Adrenal gland (tissue), 9 donors: ENCODE measurements at regions not wholly inside any gene's neighbourhood (a gene's known extent, or its start where the extent isn't known, plus 50 kb on each side); places are given as distances from the start of the nearest gene placed in this dataset.

Source experiments
- DNase-seq, 7 donors: peaks; one replicate each; pipeline ENCODE4 v3.0.0-alpha.2; 2019 to 2020
- H3K27ac ChIP-seq, 5 donors: fragments of 200-600 bp; sonication (generic) in 4 of 5; 1 replicate in 3 of 5; 2 replicates in 2 of 5; pipeline versions ENCODE4 v1.5.1 to v1.8.0; 2016 to 2020; ENCODE audit warnings: mild to moderate bottlenecking in 1 of 5
- H3K27me3 ChIP-seq: fragments of 200-600 bp; 2 replicates; pipeline ENCODE4 v1.8.0; 2021
- H3K36me3 ChIP-seq, 2 donors: fragments of 200-600 bp; replicated peaks in 1 of 2; 1 replicate in 1 of 2; 2 replicates in 1 of 2; pipeline versions ENCODE4 v1.5.1 to v1.8.0; 2018 to 2022
- H3K4me1 ChIP-seq, 2 donors: fragments of 200-600 bp; replicated peaks in 1 of 2; 1 replicate in 1 of 2; 2 replicates in 1 of 2; pipeline versions ENCODE4 v1.5.1 to v1.8.0; 2018 to 2021
- H3K4me3 ChIP-seq, 4 donors: fragments of 200-600 bp; sonication (generic) in 3 of 4; one replicate each; pipeline ENCODE4 v1.5.1; 2016 to 2018
- H3K9me3 ChIP-seq, 3 donors: fragments of 200-600 bp; sonication (generic) in 1 of 3; replicated peaks in 1 of 3; 1 replicate in 2 of 3; 2 replicates in 1 of 3; pipeline versions ENCODE4 v1.5.1 to v1.8.0; 2016 to 2021
- CTCF ChIP-seq, 6 experiments: fragments of 450-650 bp in 4 of 6; fragments of 200-600 bp in 2 of 6; sonication (generic) in 1 of 6; IDR thresholded peaks; 1 replicate in 5 of 6; 2 replicates in 1 of 6; pipeline versions ENCODE4 v1.5.1 to v1.8.0; 2016 to 2021; ENCODE audit warnings: antibody characterized with exemption in 6 of 6, mild to moderate bottlenecking in 2 of 6, moderate library complexity in 1 of 6
- POLR2A ChIP-seq, 2 donors: fragments of 450-650 bp; IDR thresholded peaks; one replicate each; pipeline ENCODE4 v1.6.1; 2017; ENCODE audit warnings: antibody characterized with exemption in 2 of 2, mild to moderate bottlenecking in 2 of 2, moderate library complexity in 1 of 2
- WGBS, 4 donors: extraction: QIAGEN DNeasy Blood & Tissue Kit in 2 of 4; methylation state at CpG; one replicate each; pipeline versions ENCODE4 v1.1.5 to v1.1.7; 2013 to 2017; 5-methylcytosine and 5-hydroxymethylcytosine counted together
- intact Hi-C, 2 donors: fragments of 100-400 bp; cut with DNase I; formaldehyde crosslinking; loops; one replicate each; pipeline versions ENCODE4 v1.14.1 to v1.15.0; 2022 to 2023
- donor health status: healthy with polysubstance abuse.
- donor health status: Bipolar disorder and iron deficiency.
- donor health status: DM: yes; HTN: yes; CAD: no.
- donor health status: DM: no; HTN: no; CAD: no.
- donor health status: DM: no; HTN: no; CAD: no.

- Histone ChIP-seq H3K36me3 (no peaks in the 10 kb centered on the region), H3K27ac (no peak overlapping the region), H3K27me3 (no peaks in the 10 kb centered on the region), H3K4me1 (no peaks in the 10 kb centered on the region), H3K9me3 (no peaks in the 10 kb centered on the region), H3K4me3 (no peak overlapping the region)
- WGBS, 4 donors: 71 to 88% (median 84%) methylated on average over 2 of the region's 2 CpGs
- intact Hi-C loops: no loop called here
- TF ChIP-seq POLR2A (IDR thresholded peaks at IDR 0.05): no peak
- no peak for TF ChIP-seq CTCF (IDR thresholded peaks at IDR 0.05)
- no peak for DNase-seq
These were observed 388.9 kb upstream of the SGCD start for GRCh38 chr5:155938051-155938450.

- Histone ChIP-seq H3K27ac (no peak overlapping the region), H3K36me3 (no peaks in the 10 kb centered on the region), H3K27me3 (no peaks in the 10 kb centered on the region), H3K9me3 (no peaks in the 10 kb centered on the region), H3K4me3 (no peak overlapping the region), H3K4me1 (no peaks in the 10 kb centered on the region)
- TF ChIP-seq CTCF (IDR thresholded peaks at IDR 0.05) (no peak), POLR2A (IDR thresholded peaks at IDR 0.05) (no peak)
- intact Hi-C loops: loop anchor here (10.0 kb wide), 2 partner anchors 883 to 1193 kb away; no protein-coding TSS in a partner anchor
- no peak for DNase-seq
These were observed 385.6 kb upstream of the SGCD start for GRCh38 chr5:155941340-155941739.

GRCh38 chr5:155943516-155944407, 383.2 kb upstream of the SGCD start:
- DNase-seq: peak; percentile 41 to 76 (median 66)
- TF ChIP-seq CTCF (IDR thresholded peaks at IDR 0.05) (peak; percentile 59 to 72 (median 66)), POLR2A (IDR thresholded peaks at IDR 0.05) (no peak)
- H3K27ac ChIP-seq: no peak overlapping the region
- H3K4me3 ChIP-seq: no peak overlapping the region
- no peaks in the 10 kb centered on the region for H3K9me3 ChIP-seq
- intact Hi-C loops: loop anchor here (10.0 kb wide), 2 partner anchors 881 to 1191 kb away; no protein-coding TSS in a partner anchor
- WGBS, 4 donors: 23 to 28% (median 26%) methylated on average over 2 of the region's 2 CpGs
- H3K4me1 ChIP-seq: no peaks in the 10 kb centered on the region
- no peaks in the 10 kb centered on the region for H3K27me3 ChIP-seq
- H3K36me3 ChIP-seq: no peaks in the 10 kb centered on the region

- Histone ChIP-seq H3K27ac (no peak overlapping the region), H3K4me3 (no peak overlapping the region), H3K36me3 (no peaks in the 10 kb centered on the region), H3K27me3 (no peaks in the 10 kb centered on the region), H3K4me1 (no peaks in the 10 kb centered on the region), H3K9me3 (no peaks in the 10 kb centered on the region)
- WGBS, 4 donors: 71 to 81% (median 76%) methylated on average over 4 of the region's 4 CpGs
- intact Hi-C loops: loop anchor here (10.0 kb wide), 2 partner anchors 877 to 1187 kb away; no protein-coding TSS in a partner anchor
- no peak for TF ChIP-seq POLR2A (IDR thresholded peaks at IDR 0.05)
- TF ChIP-seq CTCF (IDR thresholded peaks at IDR 0.05): no peak
- no peak for DNase-seq
These were observed 379.4 kb upstream of the SGCD start for GRCh38 chr5:155947394-155948062.
